BJ (cell line): ENCODE measurements at regions not wholly inside any gene's neighbourhood (a gene's known extent, or its start where the extent isn't known, plus 50 kb on each side); places are given as distances from the start of the nearest gene placed in this dataset.
"Not testable (repeated sequence)": the region's sequence is repeated elsewhere in the genome, so short reads cannot be mapped to it uniquely, and the experiment has no call there.

Experiments
- CTCF ChIA-PET: fragments of 350-600 bp; formaldehyde crosslinking; extraction: SDS; loops from one replicate; lab custom pipeline; 2021; ENCODE audit warnings: antibody characterized with exemption, inconsistent platforms; lab: Yijun Ruan, JAX
- POLR2A ChIA-PET: fragments of 300-600 bp; sonication (Branson Sonifier 250); formaldehyde crosslinking; extraction: SDS; loops from one replicate; lab custom pipeline; 2021; ENCODE audit warnings: antibody characterized with exemption; lab: Charles Lee
- DNase-seq: peaks from one replicate; pipeline ENCODE4 v3.0.0-alpha.2; 2011; ENCODE audit warnings: low read depth
- H3K27me3 ChIP-seq: 2 replicates; pipeline ENCODE4 v1.6.0; 2011; ENCODE audit warnings: low read length; ENCODE audit not compliant: control insufficient read depth, insufficient read depth
- H3K36me3 ChIP-seq: 2 replicates; pipeline ENCODE4 v1.5.1; 2011; ENCODE audit warnings: low read length; ENCODE audit not compliant: control insufficient read depth, insufficient read depth
- H3K4me3 ChIP-seq: 2 replicates; pipeline ENCODE4 v1.5.1; 2011; ENCODE audit warnings: low read depth, mild to moderate bottlenecking, control low read depth, low read length
- TF ChIP-seq, protein P1 (sequence below): IDR thresholded peaks from 2 replicates; pipeline ENCODE4 v1.5.1; 2011; ENCODE audit warnings: low read depth, mild to moderate bottlenecking, control low read depth, inconsistent platforms, low read length, moderate library complexity; ENCODE audit not compliant: insufficient read depth

- no peak for DNase-seq
- ChIA-PET CTCF (no interaction called here), POLR2A (no interaction called here)
- Histone ChIP-seq H3K36me3 (no peaks in the 10 kb centered on the region), H3K4me3 (no peak overlapping the region), H3K27me3 (no peaks in the 10 kb centered on the region)
- TF ChIP-seq, protein P1, sequence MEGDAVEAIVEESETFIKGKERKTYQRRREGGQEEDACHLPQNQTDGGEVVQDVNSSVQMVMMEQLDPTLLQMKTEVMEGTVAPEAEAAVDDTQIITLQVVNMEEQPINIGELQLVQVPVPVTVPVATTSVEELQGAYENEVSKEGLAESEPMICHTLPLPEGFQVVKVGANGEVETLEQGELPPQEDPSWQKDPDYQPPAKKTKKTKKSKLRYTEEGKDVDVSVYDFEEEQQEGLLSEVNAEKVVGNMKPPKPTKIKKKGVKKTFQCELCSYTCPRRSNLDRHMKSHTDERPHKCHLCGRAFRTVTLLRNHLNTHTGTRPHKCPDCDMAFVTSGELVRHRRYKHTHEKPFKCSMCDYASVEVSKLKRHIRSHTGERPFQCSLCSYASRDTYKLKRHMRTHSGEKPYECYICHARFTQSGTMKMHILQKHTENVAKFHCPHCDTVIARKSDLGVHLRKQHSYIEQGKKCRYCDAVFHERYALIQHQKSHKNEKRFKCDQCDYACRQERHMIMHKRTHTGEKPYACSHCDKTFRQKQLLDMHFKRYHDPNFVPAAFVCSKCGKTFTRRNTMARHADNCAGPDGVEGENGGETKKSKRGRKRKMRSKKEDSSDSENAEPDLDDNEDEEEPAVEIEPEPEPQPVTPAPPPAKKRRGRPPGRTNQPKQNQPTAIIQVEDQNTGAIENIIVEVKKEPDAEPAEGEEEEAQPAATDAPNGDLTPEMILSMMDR = no peak
Measured at GRCh38 chr10:28094121-28094520, 95.2 kb upstream of the ODAD2 start.

- Histone ChIP-seq H3K4me3 (no peak overlapping the region), H3K36me3 (no peaks in the 10 kb centered on the region), H3K27me3 (no peaks in the 10 kb centered on the region)
- POLR2A ChIA-PET = no interaction called here
- no peak for DNase-seq
- TF ChIP-seq, protein P1 = no peak
- CTCF ChIA-PET = interaction anchor here (1.3 kb wide), 1 partner anchor 350 kb away, joined by 5 read pairs; no protein-coding TSS in a partner anchor
Measured at GRCh38 chr10:28091913-28092312, 93.0 kb upstream of the ODAD2 start.

DNA sequence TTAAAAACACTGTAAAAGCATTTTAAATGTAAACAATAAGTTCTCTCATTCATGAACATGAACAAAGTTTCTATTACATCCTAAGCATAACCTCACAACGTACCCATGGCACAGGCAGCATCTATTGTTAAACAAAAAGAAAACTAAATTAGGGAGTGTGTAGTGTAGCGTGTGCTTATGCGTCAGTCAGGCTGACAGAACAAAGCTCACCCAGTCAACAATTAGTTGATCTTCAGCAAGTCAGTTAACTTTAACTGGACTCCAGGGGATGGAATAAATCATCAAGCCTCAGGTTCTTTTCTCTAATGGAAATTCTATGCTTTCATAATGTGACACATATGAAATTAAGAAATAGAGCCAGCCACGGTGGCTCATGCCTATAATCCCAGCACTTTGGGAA, 91.6 kb upstream of the ODAD2 start:
- no peaks in the 10 kb centered on the region for H3K36me3 ChIP-seq
- DNase-seq = no peak
- H3K4me3 ChIP-seq = no peak overlapping the region
- TF ChIP-seq, protein P1 = no peak
- ChIA-PET CTCF (no interaction called here), POLR2A (no interaction called here)
- no peaks in the 10 kb centered on the region for H3K27me3 ChIP-seq

DNA sequence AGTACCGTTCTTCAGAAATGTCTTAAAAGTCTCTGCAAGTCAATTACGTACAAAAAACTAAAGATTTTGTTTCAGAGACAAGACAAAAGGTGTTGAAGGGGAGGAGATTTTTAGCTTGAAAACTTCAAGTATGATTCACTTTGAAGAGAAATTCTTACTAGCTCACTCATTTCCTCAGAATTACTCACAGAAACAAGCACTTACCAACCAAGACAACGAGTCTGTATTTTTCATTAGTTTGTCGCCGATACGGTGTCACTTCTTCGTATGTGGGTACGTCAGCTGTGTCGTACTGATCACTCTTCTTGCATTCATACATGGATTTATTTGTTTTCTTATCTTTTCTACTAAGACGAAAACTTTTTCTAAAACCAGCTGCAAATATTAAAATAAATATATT, 90.6 kb upstream of the ODAD2 start:
- Histone ChIP-seq H3K27me3 (no peaks in the 10 kb centered on the region), H3K36me3 (no peaks in the 10 kb centered on the region), H3K4me3 (no peak overlapping the region)
- POLR2A ChIA-PET = interaction anchor here (0.5 to 0.7 kb wide), 3 partner anchors 11 to 131 kb away, joined by 3 to 11 read pairs (median 3); no protein-coding TSS in a partner anchor
- TF ChIP-seq, protein P1 = no peak
- DNase-seq = no peak
- CTCF ChIA-PET = interaction anchor here (1.0 kb wide), 1 partner anchor 9 kb away, joined by 3 read pairs; no protein-coding TSS in a partner anchor

DNA sequence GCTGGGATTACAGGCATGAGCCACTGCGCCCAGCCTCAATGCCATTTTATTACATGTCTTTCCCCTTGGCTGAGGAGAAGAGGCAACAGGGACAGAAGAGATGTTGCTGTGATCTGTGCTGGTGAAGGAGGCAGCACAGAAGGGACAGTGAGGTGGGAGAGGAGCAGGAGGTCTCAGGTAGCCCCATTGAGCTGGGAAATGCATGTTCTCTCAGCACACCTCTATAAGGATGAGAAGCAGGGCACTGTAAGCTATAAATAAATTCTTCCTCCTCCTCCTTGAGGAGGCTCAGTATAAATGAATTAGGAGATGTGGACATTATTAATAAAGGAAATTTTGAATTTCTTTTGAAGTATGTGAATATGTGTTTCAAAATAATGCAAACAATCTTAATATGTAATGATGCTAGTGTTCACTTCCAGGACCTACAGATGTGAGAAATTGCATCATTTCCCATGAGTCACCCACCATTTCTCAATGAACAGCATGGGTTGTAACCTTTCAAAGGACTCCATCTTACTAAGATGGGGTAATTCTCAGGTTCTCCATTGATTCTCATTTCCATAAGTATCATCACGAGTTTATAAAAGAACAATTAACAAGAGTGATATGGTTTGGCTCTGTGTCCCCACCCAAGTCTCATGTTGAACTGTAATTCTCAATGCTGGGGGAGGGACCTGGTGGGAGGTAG, 88.9 kb upstream of the ODAD2 start:
- ChIA-PET CTCF (no interaction called here), POLR2A (no interaction called here)
- DNase-seq = no peak
- no peaks in the 10 kb centered on the region for H3K36me3 ChIP-seq
- no peaks in the 10 kb centered on the region for H3K27me3 ChIP-seq
- TF ChIP-seq, protein P1 = no peak
- H3K4me3 ChIP-seq = no peak overlapping the region

- DNase-seq, CTCF ChIA-PET, H3K36me3 ChIP-seq, H3K4me3 ChIP-seq, POLR2A ChIA-PET, H3K27me3 ChIP-seq: not testable (repeated sequence)
Measured at GRCh38 chr10:28085760-28086159, 86.9 kb upstream of the ODAD2 start.
